ENCODE measurements at regions not wholly inside any gene's neighbourhood (a gene's known extent, or its start where the extent isn't known, plus 50 kb on each side); places are given as distances from the start of the nearest gene placed in this dataset.
"Not testable (repeated sequence)": the region's sequence is repeated elsewhere in the genome, so short reads cannot be mapped to it uniquely, and the experiment has no call there.

DNA sequence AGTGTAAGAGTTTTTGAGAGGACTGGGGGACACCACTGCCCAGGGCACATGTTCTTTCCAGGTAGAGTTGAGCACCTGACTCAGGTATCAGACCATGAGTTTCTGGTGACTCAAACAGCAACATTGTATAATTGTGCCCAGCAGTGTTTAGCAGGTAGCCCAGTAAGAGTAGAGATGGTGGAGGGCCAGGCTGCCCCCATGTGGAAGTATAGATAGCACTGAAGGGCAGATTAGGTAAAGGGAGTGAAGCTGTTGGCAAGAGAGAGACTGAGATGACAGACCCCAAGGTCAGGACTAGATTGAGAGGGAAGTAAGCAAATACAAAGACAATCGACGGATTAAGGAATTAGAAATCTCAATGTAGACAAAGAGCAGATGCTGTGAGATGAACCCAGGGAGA is 74.6 kb downstream of the TRIM42 start:
- FAIRE-seq = no peak

- no peak for FAIRE-seq
These were observed 76.2 kb downstream of the TRIM42 start for GRCh38 chr3:140753865-140754754.

DNA sequence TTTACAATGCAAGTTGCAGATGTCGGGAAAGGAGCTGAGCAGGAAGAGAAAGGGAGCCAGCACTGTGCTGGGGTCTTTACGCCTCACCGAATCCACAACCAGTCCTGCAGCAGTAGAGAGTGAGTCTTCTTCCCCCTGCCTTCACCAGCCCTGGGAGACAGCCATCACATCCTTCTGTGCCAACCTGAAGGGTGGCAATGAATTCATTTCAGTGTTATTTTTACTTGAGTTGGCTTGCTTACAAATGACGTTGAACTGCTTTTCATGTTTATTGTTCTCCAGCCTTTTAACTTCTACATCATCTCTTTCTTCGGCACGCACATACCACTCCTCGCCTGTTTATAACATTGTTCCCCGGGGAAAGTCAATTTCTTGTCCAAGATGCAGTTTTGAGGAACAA is 77.1 kb downstream of the TRIM42 start:
- no peak for FAIRE-seq

GRCh38 chr3:140756240-140757016 is 78.6 kb downstream of the TRIM42 start:
- no peak for FAIRE-seq

DNA sequence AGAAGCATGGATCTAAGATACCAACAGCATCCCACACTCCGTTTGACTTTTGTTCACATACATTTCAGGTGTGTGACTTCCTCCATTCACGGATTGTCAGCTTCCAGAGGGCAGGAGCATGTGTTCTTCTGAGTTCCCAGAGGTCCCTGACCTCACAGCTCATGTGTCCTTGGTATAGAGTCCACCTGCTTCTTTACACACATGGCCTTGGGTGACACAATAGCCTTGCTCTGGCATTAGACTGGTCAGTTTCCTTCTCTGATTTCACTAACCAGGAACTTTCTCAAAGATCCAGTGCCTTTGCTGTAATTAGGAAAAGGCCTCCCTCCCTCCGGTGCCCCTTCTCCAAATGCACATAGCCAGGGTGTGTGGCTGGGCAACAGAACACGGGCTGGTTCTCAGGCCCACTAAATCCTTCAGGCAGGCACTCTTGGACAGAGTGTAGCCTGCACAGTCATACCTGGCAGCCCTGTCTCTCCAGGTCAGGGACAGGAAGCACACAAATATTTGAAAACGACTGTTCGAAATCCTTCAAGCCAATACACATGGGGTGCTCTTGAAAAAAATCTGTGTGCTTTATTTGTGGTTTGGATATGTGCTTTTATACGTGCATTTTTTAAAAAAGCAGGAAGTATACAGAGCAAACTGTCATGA is 81.1 kb downstream of the TRIM42 start:
- no peak for FAIRE-seq

DNA sequence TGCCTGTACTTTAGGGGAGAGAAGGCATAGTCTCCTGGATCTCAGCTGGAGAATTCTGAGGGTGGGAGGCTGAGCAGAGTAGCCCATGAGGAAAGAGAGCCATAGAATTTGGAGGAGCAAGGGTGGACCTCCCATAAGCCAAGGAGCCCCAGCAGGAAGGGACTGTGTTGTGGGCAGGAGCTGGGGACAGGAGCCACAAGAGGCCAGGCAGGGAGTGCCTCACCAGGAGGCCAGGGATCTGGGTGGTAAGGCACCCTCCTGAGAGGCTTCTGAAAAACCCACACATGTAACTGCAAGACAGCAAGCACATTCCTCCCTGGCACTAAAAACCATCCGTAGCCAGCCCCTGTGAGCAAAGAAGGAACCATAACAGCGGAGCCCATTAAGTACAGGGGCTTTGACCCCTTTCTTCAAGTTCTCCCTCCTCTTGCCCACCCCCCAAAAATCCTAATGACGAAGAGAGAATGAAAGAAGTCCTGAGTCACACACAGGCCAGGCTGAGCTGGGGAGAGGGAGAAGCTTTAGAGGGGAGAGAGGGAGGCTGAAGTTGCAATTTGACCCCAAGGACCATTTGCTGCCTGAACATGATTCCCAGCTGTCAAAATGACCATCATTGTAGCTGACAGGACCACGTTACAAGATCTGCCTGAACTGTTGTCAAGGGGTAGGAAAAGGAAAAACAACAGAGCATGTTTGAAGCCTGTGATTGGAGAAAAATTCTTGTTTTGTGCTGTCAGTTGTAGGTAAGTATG is 82.6 kb downstream of the TRIM42 start:
- no peak for FAIRE-seq

DNA sequence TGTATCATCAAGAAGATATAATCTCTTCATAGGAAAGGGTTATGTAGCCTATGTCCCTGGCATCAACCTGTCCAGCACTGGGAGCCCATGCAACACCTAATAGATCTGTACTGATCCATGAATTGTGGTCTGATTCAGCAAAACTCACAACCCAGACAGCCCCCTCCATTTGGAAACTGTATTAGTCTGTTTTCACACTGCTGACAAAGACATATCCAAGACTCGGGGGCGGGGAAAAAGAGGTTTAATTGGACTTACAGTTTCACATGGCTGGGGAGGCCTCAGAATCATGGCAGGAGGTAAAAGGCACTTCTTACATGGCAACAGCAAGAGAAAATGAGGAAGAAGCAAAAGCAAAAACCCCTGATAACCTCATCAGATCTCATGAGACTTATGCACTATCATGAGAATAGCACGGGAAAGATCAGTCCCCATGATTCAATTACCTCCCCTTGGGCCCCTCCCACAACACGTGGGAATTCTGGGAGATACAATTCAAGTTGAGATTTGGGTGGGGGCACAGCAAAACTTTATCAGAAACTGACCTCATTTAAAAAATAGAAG is 83.3 kb downstream of the TRIM42 start:
- no peak for FAIRE-seq

- no peak for FAIRE-seq
These were observed 84.9 kb downstream of the TRIM42 start for GRCh38 chr3:140762746-140763145.

DNA sequence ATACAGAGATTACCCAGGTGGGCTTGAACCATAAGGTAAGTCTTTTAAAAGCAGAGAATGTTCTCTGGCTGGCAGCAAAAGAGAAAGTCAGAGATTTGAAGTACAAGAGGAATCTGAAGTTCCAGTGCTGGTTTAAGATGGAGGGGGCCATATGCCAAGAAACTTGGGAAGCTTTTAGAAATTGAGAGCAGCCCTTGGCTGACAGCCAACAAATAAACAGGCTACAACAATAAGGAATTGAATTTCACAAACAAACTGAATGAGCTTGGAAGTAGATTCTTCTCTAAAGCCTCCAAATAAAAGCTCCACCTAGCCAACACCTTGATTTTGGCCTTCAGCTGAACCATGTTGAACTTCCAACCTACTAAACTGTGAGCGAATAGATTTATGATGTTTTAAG is 85.7 kb downstream of the TRIM42 start:
- no peak for FAIRE-seq

GRCh38 chr3:140765246-140765645 is 87.4 kb downstream of the TRIM42 start:
- no peak for FAIRE-seq

GRCh38 chr3:140766465-140766864 is 88.6 kb downstream of the TRIM42 start:
- no peak for FAIRE-seq

GRCh38 chr3:140767566-140767965 is 89.7 kb downstream of the TRIM42 start:
- no peak for FAIRE-seq

DNA sequence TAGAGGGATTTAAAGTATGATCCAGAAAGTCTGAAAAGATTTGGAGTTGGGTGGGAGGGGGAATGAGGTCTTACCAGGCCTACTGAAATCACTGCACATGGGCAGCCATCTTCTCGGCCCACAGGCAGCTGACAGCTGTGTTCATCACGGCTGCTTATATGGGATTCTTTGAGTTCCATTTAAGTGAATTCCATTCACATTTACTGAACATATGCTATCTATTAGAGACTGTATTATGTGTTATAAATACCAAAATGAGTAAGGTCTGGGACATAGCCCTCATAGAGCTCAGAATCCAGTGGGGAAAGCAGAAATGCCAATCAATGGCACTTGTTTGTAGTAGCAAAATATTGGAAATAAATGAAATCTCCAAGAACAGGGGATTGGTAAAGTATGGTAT is 91.1 kb downstream of the TRIM42 start:
- FAIRE-seq = no peak

GRCh38 chr3:140769951-140770350 is 92.1 kb downstream of the TRIM42 start:
- no peak for FAIRE-seq

DNA sequence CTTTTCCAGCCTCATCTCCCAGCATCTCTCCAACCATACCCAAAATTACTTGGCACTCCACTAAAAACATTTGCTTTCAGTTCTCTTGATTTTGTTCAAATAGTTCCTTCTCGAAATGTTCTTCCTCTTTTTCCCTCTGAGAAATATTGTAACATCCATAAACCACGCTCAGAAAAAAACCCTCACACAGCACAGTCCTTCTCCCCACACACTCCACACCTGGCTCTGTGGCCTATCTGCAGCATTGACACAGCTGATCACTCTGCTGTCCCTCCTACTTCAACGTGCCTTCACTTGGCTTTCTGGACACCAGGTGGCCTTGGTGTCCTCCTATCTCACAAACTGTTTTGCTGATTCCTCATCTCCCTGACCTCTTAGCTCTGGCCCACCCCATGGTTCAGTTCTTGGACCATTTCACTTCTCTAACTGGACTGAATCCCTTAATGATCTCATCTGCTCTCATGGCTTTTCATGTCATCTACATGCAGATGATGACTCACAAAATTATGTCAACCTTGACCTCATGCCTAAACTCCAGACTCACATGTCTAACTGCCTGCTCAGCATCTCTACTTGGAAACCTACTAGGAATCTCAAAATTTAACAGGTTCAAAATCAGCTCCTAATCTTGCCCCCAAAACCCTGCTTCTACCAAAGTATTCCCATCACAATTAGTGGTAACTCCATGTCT is 93.3 kb downstream of the TRIM42 start:
- no peak for FAIRE-seq

DNA sequence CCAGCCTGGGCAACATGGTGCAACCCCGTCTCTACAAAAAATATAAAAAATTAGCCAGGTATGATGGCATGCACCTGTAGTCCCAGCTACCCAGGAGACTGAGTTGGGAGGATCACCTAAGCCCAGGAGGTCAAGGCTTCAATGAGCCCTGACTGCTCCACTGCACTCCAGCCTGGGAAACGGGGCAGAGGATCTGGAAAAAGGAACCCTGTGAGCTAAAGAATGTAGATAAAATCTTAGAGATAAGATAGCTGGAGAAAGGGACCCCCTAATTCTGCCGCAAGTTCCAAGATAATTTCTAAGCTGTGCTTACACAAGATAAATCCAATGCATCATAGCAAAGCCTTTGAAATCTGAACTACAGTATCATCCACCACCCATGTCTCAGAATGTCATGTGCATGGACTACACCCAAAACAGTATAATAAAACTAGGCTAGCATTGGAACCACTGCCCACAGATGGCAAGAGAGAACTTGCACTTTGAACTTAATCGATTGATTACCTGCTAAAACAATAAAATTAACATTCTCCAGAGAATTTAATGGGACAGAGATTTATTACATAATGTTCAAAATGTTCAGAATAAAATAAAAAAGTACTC is 99.9 kb downstream of the TRIM42 start:
- FAIRE-seq = no peak

DNA sequence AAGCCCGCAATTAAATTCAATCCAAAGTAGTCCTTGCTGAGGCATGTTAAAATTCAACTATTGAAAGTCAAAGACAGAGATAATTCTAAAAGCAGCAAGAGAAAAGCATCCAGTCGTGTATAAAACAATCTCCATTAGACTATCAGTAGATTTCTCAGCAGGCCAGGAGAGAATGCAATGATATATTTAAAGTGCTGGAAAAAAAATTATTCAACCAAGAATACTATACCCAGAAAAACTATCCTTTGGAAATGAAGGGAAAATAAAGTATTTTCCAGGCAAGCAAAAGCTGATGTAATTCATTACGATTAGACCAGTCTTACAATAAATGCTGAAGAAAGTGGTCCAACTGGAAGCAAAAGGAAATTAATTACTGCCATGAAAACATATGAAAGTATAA is 113.5 kb downstream of the TRIM42 start:
- FAIRE-seq = no peak

DNA sequence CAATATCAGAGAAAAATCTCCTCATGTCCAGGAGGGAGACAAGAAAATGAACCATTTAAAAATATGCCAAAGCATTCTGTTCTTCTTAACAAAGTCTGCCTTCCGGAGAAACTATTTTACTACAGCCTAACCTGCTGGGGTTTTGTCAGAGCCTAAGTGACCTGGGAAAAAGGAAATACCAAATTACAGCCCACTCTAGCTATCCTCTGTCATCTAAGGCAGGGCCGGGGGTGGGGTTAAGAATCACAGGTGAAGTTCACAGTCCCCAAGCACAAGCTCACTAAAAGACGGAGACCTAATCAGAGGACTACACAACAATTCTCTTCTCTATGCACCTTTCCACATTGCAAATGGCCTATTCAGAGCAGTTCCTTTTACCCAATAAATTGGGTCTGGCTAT is 116.6 kb downstream of the TRIM42 start:
- no peak for FAIRE-seq

DNA sequence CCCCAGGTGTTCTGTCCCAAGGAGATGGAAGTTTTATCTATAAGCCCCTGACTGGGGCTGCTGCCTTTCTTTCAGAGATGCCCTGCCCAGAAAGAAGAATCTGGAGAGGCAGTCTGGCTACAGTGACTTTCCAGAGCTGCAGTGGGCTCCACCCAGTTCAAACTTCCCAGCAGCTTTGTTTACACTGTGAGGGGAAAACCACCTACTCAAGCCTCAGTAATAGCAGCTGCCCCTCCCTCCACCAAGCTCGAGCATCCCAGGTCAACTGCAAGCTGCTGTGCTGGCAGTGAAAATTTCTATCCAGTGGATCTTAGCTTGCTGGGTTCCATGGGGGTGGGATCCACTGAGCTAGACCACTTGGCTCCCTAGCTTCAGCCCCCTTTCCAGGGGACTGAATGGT is 125.0 kb downstream of the TRIM42 start:
- FAIRE-seq = not testable (repeated sequence)

DNA sequence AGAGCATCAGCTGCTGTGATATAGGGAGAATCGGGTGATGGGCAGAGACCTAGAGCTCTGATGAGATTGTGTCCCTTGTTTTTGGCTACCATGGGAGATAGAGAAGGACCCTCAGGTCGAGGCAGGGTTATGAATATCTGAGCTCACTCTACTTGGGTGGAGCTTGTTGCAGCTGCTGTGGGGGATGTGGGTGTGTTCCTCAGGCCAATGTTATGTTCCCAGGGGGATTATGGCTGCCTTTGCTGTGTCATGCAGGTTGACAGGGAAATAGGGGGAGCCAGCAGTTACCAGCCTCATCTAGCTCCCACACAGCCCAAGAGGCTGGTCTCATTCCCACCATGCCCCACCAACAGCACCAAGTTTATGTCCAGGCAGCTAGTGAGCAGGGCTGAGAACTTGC is 131.5 kb downstream of the TRIM42 start:
- FAIRE-seq = no peak
